ENCODE measurements at regions not wholly inside any gene's neighbourhood (a gene's known extent, or its start where the extent isn't known, plus 50 kb on each side); places are given as distances from the start of the nearest gene placed in this dataset.
"Not testable (repeated sequence)": the region's sequence is repeated elsewhere in the genome, so short reads cannot be mapped to it uniquely, and the experiment has no call there.

- H3K4me3 ChIP-seq (ENCODE audit: low read depth, low read length) = no peak overlapping the region
- DNase-seq (ENCODE audit: low read depth) = no peak
- TF ChIP-seq CTCF (conservative IDR thresholded peaks at IDR 0.05; ENCODE audit: low read depth, low read length) = no peak
These were observed 185.4 kb downstream of the PHF2 start for GRCh38 chr9:93761822-93762221.

GRCh38 chr9:93750045-93750444, 173.7 kb downstream of the PHF2 start:
- no peak overlapping the region for H3K4me3 ChIP-seq (ENCODE audit: low read depth, low read length)
- no peak for DNase-seq (ENCODE audit: low read depth)
- TF ChIP-seq CTCF (conservative IDR thresholded peaks at IDR 0.05; ENCODE audit: low read depth, low read length) = no peak

- H3K4me3 ChIP-seq (ENCODE audit: low read depth, low read length); DNase-seq (ENCODE audit: low read depth): not testable (repeated sequence)
These were observed 172.4 kb downstream of the PHF2 start for GRCh38 chr9:93748827-93749226.

GRCh38 chr9:93731963-93732362, 155.6 kb downstream of the PHF2 start:
- no peak overlapping the region for H3K4me3 ChIP-seq (ENCODE audit: low read depth, low read length)
- DNase-seq (ENCODE audit: low read depth) = no peak
- TF ChIP-seq CTCF (conservative IDR thresholded peaks at IDR 0.05; ENCODE audit: low read depth, low read length) = no peak

GRCh38 chr9:93730648-93731047, 154.3 kb downstream of the PHF2 start:
- DNase-seq (ENCODE audit: low read depth) = no peak
- H3K4me3 ChIP-seq (ENCODE audit: low read depth, low read length) = no peak overlapping the region
- TF ChIP-seq CTCF (conservative IDR thresholded peaks at IDR 0.05; ENCODE audit: low read depth, low read length) = no peak

GRCh38 chr9:93730217-93730616, 153.8 kb downstream of the PHF2 start:
- no peak for DNase-seq (ENCODE audit: low read depth)

More at GRCh38 chr9:93730217-93730616, 153.8 kb downstream of the PHF2 start:
- no peak overlapping the region for H3K4me3 ChIP-seq (ENCODE audit: low read depth, low read length)
- no peak for TF ChIP-seq CTCF (conservative IDR thresholded peaks at IDR 0.05; ENCODE audit: low read depth, low read length)

All from epithelial cell of proximal tubule (primary cell).